ENCODE measurements at regions not wholly inside any gene's neighbourhood (a gene's known extent, or its start where the extent isn't known, plus 50 kb on each side); places are given as distances from the start of the nearest gene placed in this dataset.

- H3K9ac ChIP-seq (ENCODE audit: low read depth in 2 of 2, low read length in 2 of 2): no peak overlapping the region
- no peak for DNase-seq
- no peak overlapping the region for H3K27ac ChIP-seq
- H3K4me1 ChIP-seq: no peaks in the 10 kb centered on the region
- H3K27me3 ChIP-seq: no peaks in the 10 kb centered on the region
- H3K4me3 ChIP-seq: no peak overlapping the region
- intact Hi-C loops (cut with DNase I): no loop called here
- TF ChIP-seq CTCF (IDR thresholded peaks at IDR 0.05): no peak
- no peaks in the 10 kb centered on the region for H3K9me3 ChIP-seq
- no peaks in the 10 kb centered on the region for H3K36me3 ChIP-seq
These were observed 871.8 kb downstream of the SUCLG1 start for GRCh38 chr2:83587309-83587708.

DNA sequence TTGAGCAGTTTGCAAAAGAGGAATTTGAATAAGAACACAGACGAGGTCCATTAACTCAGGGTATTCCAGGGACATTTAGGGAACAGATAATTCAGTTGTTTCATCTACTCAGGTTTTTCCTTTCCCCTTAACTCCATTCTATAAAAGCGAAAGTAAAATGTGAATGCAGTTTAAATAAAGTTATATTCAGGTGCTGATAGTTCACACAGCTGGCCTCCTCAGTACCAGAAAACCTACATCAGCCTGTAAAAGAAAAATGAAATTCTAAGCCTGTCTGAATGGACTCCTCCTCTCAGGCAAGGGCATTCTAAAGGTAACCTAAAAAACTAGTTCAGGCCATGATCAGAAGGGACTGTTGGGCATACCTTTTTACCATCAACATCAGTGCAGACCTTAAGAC lies 873.8 kb downstream of the SUCLG1 start:
- intact Hi-C loops (cut with DNase I): no loop called here
- no peaks in the 10 kb centered on the region for H3K4me1 ChIP-seq

GRCh38 chr2:83584672-83585071 lies 874.4 kb downstream of the SUCLG1 start:
- Histone ChIP-seq H3K9me3 (no peaks in the 10 kb centered on the region), H3K27ac (no peak overlapping the region), H3K9ac (ENCODE audit: low read depth in 2 of 2, low read length in 2 of 2) (no peak overlapping the region), H3K4me1 (no peaks in the 10 kb centered on the region), H3K27me3 (no peaks in the 10 kb centered on the region), H3K36me3 (no peaks in the 10 kb centered on the region), H3K4me3 (no peak overlapping the region)
- no peak for TF ChIP-seq CTCF (IDR thresholded peaks at IDR 0.05)
- intact Hi-C loops (cut with DNase I): no loop called here
- DNase-seq: no peak

More for the DNA sequence above, 873.8 kb downstream of the SUCLG1 start:
- Histone ChIP-seq H3K27me3 (no peaks in the 10 kb centered on the region), H3K9me3 (no peaks in the 10 kb centered on the region), H3K36me3 (no peaks in the 10 kb centered on the region), H3K4me3 (no peak overlapping the region), H3K9ac (ENCODE audit: low read depth in 2 of 2, low read length in 2 of 2) (no peak overlapping the region), H3K27ac (no peak overlapping the region)
- DNase-seq: no peak
- TF ChIP-seq CTCF (IDR thresholded peaks at IDR 0.05): no peak

- TF ChIP-seq CTCF (IDR thresholded peaks at IDR 0.05): no peak
- no peaks in the 10 kb centered on the region for H3K9me3 ChIP-seq
- no peak overlapping the region for H3K9ac ChIP-seq (ENCODE audit: low read depth in 2 of 2, low read length in 2 of 2)
- no peak overlapping the region for H3K27ac ChIP-seq
- H3K4me3 ChIP-seq: no peak overlapping the region
- H3K27me3 ChIP-seq: no peaks in the 10 kb centered on the region
- no peak for DNase-seq
- no peaks in the 10 kb centered on the region for H3K36me3 ChIP-seq
- H3K4me1 ChIP-seq: no peaks in the 10 kb centered on the region
- intact Hi-C loops (cut with DNase I): no loop called here
These were observed 876.5 kb downstream of the SUCLG1 start for GRCh38 chr2:83582589-83582988.

DNA sequence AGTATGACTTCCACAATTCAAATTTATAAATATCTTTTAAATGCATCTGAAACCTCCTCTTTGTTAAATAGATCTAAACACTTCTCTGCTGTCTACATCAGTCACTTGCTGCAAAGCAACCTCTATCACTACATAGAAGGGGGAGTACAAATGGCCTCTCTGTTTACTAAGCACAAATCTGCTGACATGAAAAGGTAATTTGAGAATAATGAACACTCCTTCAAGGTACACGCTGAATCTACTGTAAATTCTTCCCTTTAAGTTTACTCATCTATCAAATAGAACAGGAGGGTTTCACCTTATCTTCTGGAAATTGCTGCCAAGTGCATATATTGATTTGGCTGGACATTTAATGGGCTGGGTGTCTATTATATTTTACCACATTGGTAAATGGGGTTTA lies 879.6 kb downstream of the SUCLG1 start:
- Histone ChIP-seq H3K4me1 (no peaks in the 10 kb centered on the region), H3K27ac (no peak overlapping the region), H3K36me3 (no peaks in the 10 kb centered on the region), H3K9me3 (no peaks in the 10 kb centered on the region), H3K4me3 (no peak overlapping the region), H3K27me3 (no peaks in the 10 kb centered on the region), H3K9ac (ENCODE audit: low read depth in 2 of 2, low read length in 2 of 2) (no peak overlapping the region)
- intact Hi-C loops (cut with DNase I): no loop called here
- no peak for TF ChIP-seq CTCF (IDR thresholded peaks at IDR 0.05)
- no peak for DNase-seq

GRCh38 chr2:83578405-83578804 lies 880.7 kb downstream of the SUCLG1 start:
- Histone ChIP-seq H3K9me3 (no peaks in the 10 kb centered on the region), H3K27me3 (no peaks in the 10 kb centered on the region), H3K9ac (ENCODE audit: low read depth in 2 of 2, low read length in 2 of 2) (no peak overlapping the region), H3K36me3 (no peaks in the 10 kb centered on the region), H3K27ac (no peak overlapping the region), H3K4me1 (no peaks in the 10 kb centered on the region), H3K4me3 (no peak overlapping the region)
- no peak for DNase-seq
- TF ChIP-seq CTCF (IDR thresholded peaks at IDR 0.05): no peak
- intact Hi-C loops (cut with DNase I): no loop called here
